Esophagus mucosa (tissue), 1 donor: ENCODE measurements at regions not wholly inside any gene's neighbourhood (a gene's known extent, or its start where the extent isn't known, plus 50 kb on each side); places are given as distances from the start of the nearest gene placed in this dataset.
"Not testable (repeated sequence)": the region's sequence is repeated elsewhere in the genome, so short reads cannot be mapped to it uniquely, and the experiment has no call there.

Experiments
- ATAC-seq: fragments of 200-7000 bp; cut with Tn5 transposase; one replicate; pipeline ENCODE4 v1.9.1; 2020
- donor health status: DM: yes; HTN: yes; CAD: no.

DNA sequence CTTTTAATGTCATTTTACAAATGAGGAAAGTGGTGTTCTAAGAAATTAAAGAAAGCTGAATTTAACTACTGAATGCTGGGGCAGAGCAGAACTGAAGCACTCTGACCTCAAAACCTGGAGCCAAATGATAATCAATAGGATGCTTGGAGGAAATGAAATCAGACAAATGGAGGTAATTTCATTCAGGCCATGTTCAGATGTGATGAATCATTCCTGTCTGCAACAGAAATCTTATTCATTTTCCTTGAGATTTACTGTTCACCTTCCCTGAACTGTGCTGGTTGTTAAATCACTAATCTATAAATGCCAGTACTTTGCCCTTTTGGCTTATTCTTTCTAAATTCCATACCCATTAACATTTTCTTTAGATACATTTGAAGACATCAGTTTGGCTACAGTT, 85.6 kb upstream of the SNX7 start:
- no peak for ATAC-seq

DNA sequence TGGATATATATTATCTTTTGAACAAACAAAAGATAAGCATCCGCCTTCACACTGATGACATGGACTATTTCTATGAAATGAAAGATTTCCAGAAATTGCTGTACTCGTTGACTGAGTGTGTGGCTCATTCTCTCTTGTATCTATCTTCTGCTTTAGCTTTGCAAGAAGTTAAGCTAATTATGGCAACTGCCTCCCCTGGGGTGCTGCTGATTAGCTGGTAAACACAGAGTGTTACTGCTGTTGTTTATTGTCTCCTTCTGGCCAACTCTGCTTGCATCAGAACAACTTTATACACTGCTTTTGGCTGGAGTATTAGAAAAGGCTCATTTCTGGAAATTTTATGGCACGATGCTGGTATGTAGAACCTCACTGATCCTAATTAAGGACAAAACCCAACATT, 95.6 kb upstream of the SNX7 start:
- ATAC-seq, result no peak

DNA sequence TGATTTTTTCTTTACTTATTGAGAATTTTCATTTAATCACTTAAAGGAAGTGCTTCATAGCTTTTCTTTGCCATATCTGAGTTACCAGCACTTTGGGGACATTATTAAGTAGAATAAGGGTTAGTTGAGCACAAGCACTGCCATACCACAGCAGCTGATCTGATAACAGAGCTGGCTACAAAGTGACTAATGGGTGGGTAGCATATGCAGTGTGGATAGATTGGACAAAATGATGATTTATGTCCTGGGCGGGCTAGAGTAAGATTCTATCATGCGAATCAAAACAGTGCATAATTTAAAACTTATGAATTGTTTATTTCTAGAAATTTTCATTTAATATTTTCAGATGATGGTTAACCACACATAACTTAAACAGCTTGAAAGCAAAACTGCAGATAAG, 102.2 kb upstream of the SNX7 start:
- no peak for ATAC-seq

GRCh38 chr1:98557895-98558294, 103.6 kb upstream of the SNX7 start:
- no peak for ATAC-seq

GRCh38 chr1:98556521-98557158, 104.9 kb upstream of the SNX7 start:
- ATAC-seq, result no peak

DNA sequence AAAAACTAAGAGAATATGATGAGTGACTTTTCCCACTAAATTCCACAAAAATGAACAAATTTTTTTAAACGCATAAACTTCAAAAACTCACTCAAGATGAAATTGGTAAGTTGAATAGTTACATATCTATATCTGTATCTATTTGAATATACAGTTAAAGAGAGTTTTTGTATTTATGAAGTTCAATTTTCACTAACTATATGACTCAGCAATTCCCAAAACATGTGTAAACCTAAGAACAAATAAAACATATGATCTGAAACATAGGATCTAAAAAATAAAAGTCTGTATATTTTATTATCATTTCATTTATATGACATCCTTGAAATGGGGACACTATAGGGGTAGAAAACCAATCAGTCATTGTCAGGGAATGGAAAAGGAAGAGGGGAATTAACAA, 105.7 kb upstream of the SNX7 start:
- ATAC-seq, result no peak

GRCh38 chr1:98552576-98553074, 108.9 kb upstream of the SNX7 start:
- not testable (repeated sequence) for ATAC-seq

DNA sequence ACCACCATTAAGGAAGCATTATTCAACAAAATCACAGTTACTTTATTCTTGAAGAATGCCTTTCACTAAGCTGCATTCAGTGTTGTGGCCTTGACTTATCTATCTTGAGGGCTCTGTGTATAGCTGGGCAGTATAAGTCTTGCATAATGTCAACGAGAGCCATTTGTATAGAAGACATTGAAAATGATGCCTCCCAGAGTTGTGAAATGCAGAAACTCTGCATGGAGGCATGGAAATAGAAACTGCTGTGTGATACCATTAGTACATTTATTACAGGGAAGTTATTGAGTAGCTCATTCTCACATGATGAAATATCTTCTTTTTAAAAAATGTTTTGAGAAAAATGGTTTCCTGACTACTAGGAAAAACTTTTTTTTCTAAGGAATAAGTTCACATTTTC, 111.4 kb upstream of the SNX7 start:
- no peak for ATAC-seq

DNA sequence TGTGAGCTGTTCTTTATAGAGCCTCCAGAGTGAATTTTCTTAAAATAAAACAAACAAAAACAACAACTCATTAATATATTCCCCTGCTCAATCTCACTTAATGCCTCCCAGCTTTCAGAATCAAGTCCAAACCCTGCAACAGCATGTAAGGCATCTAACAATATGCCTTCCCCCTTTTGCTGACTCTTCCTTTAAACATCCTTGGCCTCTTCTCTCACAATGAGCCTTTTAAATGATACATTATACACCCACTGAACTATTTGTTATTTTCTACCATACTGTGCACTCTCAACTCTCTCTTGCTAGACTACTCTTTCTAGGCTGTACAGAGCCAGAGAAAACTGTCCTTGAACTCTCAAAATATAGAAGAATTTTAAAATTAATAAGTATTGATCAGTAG, 115.2 kb upstream of the SNX7 start:
- ATAC-seq, result no peak

DNA sequence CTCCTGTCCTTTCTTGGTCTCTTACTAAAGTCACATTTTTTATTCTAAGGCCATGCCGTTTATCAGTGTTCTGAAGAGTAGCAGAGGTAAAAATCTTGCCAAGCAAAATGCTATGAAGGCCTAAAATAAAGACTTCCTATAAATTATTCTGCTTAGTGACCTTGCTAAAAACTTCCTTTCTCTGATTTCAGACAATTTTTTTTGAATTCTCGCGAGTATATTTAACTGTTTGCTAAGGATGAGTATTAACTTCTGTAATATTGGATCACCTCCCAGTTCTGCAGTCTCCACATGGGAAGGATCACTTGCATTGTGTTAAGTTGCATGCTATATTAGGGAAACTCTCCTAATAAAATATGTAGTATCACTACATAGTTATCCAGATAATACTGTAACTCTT, 123.4 kb upstream of the SNX7 start:
- no peak for ATAC-seq

DNA sequence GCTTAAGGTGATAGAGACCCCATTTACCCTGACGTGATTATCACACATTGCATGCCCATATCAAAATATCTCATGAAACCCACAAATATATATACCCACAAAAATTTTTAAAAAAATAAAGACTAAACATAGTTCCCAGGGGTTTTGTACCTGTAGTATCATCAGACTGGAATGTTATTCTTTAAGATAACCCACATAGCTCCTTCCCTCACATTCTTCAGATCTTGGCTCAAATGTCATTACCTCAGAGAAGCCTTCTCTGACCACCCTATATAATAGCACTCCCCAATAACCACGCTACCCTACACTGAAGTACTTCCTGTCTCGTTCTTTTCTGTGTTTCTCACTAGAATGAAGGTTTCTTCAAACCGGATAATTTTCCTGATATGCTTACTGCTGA, 138.3 kb upstream of the SNX7 start:
- ATAC-seq, result no peak

- ATAC-seq, result no peak
Measured at GRCh38 chr1:98516306-98516705, 145.2 kb upstream of the SNX7 start.

DNA sequence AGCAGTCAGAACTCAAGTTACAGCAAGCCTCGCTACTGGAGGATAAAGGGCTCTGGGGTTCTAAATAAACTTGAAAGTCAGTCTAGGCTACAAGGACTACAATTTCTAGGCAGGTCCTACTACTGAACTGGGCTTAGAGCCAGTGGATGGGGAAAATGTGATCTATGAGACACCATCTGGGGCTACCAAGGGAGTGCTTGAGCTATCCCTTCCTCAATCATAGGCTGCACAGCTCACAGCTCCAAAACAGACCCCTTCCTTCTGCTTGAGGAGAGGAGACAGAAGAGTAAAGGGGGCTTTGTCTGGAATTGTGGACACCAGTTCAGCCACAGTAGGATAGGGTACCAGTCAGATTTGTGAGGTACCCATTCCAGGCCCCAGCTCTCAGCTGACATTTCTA, 145.8 kb upstream of the SNX7 start:
- ATAC-seq, result no peak

DNA sequence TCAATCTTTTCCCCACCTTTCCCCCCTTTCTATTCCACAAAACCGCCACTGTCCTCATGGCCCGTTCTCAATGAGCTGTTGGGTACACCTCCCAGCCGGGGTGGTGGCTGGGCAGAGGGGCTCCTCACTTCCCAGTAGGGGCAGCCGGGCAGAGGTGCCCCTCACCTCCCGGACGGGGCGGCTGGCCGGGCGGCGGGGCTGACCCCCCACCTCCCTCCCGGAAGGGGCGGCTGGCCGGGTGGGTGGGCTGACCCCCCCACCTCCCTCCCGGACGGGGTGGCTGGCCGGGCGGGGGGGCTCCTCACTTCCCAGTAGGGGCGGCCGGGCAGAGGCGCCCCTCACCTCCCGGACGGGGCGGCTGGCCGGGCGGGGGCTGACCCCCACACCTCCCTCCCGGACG, 149.3 kb upstream of the SNX7 start:
- ATAC-seq, result not testable (repeated sequence)

- no peak for ATAC-seq
Measured at GRCh38 chr1:98503771-98504170, 157.8 kb upstream of the SNX7 start.

GRCh38 chr1:98502937-98503336, 158.6 kb upstream of the SNX7 start:
- no peak for ATAC-seq

- ATAC-seq, result no peak
Measured at GRCh38 chr1:98500324-98500723, 161.2 kb upstream of the SNX7 start.

DNA sequence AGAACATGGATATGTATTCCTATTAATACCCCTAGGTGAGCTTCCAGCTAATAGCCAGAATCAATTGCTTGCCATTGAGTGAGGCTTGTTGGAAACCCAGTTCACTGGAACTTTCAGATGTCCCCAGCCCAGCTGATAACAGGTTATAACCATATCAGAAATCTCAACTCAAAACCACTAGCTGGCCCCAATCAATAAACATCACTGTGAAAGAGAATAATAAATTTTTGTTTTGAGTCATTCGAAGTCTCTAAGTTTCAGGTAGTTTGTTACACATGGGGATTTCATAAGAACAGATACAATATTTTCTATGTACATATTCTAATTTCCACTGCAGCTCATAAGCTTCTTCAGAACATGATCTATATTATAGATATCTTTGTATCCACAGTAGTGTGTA, 162.9 kb upstream of the SNX7 start:
- ATAC-seq, result no peak

- ATAC-seq, result no peak
Measured at GRCh38 chr1:98497497-98497896, 164.0 kb upstream of the SNX7 start.

GRCh38 chr1:98496256-98496995, 165.1 kb upstream of the SNX7 start:
- no peak for ATAC-seq

DNA sequence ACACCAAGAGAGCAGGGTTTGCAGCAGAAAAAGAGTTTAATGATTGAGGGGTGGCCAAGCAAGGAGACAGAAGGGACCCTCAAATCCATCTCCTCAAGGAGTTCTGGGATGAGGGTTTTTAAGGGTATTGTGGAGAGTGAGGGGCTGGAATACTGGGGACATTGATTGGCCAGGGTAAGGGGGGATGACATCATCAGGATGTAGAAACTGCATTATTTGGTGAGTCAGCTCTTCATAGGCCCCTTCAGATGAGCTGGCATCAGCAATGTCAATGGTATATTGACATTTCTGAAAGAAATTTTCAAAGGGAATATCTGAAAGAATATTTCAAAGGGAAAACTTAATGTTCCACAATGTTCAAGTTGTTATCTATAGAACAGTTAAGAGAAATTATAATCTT, 168.1 kb upstream of the SNX7 start:
- ATAC-seq, result no peak

GRCh38 chr1:98490099-98490498, 171.4 kb upstream of the SNX7 start:
- no peak for ATAC-seq

- no peak for ATAC-seq
Measured at GRCh38 chr1:98487620-98488019, 173.9 kb upstream of the SNX7 start.

DNA sequence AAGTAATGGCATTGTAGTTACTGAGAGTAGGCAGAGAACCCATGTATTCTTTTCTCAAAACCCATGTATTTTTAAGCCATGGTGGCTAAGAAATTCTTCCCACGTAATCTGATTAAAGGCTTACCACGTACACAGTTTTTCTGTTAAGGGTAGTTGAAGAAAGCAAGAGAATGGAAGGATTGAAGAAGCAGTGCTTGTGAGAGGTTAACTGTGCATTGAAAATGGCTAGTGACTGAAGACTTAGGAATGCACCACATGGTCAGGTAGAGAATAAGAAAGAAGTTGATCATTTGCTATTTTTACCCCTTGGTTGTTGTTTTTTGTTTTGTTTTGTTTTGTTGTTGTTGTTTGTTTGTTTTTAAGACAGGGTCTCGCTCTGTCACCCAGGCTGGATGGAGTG, 178.9 kb upstream of the SNX7 start:
- ATAC-seq, result no peak

DNA sequence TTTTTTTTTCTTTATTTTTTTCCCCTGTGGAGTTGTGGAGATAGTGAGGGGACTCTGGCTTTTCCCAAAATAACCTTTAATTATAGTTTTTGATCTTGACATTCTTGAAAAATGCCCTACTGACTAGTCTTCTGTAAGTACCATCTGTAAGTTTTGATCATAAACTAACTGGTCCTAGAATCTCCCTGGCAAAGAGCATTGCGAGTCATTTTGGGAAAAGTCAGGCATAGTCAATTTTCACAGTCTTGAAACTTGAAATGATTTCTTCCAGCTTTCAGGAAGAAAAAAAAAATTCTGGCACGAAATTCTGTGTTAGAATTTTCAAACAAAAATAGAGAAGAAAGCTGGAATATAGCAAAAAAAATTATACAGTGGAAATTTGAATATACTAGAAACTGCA, 181.2 kb upstream of the SNX7 start:
- no peak for ATAC-seq
